Jurkat, Clone E6-1 (cell line): ENCODE measurements at regions not wholly inside any gene's neighbourhood (a gene's known extent, or its start where the extent isn't known, plus 50 kb on each side); places are given as distances from the start of the nearest gene placed in this dataset.
"Not testable (repeated sequence)": the region's sequence is repeated elsewhere in the genome, so short reads cannot be mapped to it uniquely, and the experiment has no call there.

Source experiments
- DNase-seq: peaks from one replicate; pipeline ENCODE4 v3.0.0-alpha.2; 2011; ENCODE audit warnings: low read depth, low spot score
- H3K4me3 ChIP-seq: 2 replicates; pipeline ENCODE4 v1.5.1; 2011; ENCODE audit warnings: mild to moderate bottlenecking, low read length, control low read depth, moderate library complexity

DNA sequence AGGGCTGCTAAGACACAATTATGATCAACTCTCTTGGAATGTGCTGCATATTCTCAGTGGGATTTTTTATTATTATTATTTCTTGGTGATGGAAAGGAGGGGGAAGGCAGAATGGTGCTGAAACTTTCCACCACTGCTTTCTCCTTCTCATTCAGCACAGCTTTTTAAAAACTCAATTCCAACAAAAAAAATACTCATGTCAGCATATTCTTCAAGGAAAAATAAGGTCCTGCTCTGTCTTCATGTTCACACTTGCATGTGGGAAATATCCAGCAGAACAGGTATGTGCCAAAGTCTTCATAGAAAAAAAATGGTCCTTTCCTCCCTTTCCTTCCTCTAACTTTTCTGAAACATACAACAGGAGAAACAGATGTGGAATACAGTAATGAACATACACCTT lies 144.0 kb upstream of the ADAMTS3 start:
- no peak overlapping the region for H3K4me3 ChIP-seq
- DNase-seq = no peak

DNA sequence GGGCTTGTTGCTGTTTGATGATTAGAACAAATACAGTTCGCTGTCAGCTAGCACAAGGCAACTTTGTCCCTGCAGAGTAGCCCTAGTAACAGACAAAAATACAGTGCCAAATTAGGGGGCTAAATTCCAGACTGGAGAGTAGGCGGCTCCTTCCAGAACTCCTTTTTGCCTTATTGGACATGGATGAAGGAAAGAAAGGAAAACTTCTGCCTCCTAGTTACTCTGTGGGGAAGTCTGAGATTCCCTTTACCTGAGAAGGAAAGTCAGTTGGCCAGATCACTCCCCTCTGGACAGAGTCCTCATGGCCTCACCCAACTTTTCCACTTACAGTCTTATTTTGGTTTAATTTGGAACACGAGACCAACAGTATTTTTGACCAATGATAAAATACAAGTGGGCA lies 140.5 kb upstream of the ADAMTS3 start:
- DNase-seq = no peak
- H3K4me3 ChIP-seq = no peak overlapping the region

DNA sequence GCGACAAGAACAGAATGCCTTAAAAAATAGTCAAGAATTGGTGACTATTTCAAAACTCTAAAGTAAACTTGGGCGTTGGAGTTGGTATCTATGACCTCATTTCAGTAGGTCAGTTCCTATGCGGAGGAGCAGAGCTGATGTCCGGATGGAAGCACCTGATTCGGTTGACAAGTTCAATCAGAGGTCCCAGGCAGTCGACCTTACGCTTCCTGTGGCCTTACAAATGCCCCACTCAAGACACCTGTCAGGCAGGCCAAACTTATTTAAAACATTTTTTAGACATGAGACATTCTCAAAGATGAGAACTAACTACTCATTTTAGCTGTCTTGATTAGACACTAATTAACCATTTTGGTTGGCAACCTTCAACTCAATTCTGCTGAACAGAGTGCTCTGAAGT lies 137.7 kb upstream of the ADAMTS3 start:
- H3K4me3 ChIP-seq = no peak overlapping the region
- DNase-seq = no peak

DNA sequence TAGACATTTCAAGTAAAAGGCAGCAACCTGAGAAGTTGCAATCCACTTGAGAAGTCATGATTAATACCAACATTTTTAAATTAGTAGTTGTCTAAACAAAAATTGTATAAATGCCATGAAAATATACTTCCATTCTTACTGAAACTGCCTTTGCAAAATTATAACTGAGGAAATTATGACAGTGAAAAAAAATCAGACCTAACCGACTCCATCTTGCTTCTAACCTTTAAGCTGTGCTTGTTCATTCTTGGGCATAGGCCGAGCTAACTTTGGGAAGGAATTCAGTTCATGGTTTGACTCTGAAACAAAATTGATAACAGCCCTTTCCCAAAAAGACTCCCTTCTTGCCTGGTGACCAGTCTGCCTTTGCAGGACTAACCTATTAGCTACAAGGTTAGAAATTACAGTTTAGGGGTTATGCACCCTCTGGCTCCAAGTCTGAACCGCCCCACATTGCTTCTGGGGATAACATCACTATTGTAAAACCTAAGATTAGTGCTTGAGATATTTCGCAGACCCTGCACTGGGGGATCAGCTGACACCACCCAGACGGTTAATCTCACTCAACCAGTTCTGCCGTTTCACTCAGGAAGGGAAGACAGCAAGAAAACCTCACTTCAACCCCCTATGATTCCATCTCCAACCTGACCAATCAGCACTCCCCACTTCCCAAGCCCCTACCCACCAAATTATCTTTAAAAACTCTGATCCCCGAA lies 136.1 kb upstream of the ADAMTS3 start:
- DNase-seq, H3K4me3 ChIP-seq: not testable (repeated sequence)

DNA sequence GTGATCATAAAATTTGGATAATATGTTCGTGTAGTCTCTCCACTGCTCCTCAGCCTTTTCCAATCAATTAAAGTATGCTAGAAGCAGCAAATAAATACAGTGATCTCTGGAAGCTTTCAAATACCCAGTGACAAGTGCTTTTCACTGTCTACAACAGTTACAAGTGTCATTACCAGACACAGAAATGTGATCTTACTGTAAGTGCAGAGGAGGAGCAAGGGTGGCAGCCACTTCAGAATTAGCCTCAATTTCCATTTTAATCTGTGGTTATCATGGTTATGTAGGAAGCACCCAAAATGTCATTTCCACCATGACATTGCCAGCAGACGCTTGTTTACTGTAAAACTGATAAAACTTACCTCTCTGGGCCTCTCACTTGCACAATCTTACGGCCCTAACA lies 133.9 kb upstream of the ADAMTS3 start:
- no peak for DNase-seq

DNA sequence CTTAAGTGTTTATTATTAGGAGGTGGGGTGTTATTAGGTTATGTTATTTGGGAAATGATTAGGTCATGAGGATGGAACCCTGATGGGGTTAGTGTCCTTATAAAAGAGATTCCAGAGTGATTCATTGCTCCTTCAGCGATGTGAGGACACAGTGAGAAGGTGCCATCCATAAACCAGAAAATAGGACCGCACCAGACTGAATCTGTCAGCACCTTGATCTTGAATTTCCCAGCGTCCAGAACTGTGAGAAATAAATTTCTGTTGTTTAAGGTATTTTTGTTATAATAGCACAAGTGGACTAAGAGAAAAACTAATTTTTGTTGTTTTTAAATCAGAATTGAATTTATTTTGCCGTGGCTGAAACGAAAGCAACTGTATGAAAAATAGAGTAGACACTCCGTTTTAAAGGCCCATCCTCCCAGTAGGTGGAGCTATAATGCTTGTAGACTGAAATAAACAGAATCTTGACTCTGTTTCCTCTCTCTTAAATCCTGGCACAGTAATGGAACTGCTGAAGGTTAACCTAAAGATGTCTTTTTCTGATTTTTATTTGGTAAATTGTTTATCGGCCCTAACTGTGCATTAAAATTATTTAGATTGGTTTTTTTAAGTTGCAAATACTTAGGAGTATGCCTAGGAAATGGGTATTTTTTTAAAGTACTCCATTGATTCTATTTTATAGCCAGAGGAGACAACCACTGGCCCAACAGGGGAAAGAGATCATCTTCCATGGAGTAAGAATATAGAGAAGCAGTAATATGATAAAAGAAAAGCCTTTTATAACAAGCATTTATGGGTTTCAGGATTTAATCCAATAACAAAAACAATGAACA lies 133.2 kb upstream of the ADAMTS3 start:
- DNase-seq = peak; percentile 47
- H3K4me3 ChIP-seq = peak overlapping the region; percentile 29

More for the DNA sequence above, 133.9 kb upstream of the ADAMTS3 start:
- H3K4me3 ChIP-seq = no peak overlapping the region

DNA sequence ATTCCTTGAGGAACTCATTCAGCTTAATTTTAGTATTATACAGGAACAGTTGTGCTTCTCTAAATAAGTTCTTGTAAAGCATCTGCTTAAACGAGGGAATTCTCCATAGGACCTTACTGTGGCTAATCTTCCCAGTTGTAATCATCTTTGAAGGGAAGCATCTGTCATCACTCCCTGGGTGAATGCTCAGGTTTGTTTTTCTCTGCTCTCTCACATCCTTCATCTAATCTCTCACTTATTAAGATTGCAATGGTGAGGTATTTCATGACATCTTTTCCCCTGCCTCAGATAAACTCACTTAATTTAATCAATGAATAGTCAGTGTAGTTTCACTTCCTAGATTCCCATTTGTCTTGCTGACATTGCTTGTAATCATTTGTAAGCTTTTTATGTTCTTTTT lies 121.8 kb upstream of the ADAMTS3 start:
- no peak overlapping the region for H3K4me3 ChIP-seq
- DNase-seq = no peak

DNA sequence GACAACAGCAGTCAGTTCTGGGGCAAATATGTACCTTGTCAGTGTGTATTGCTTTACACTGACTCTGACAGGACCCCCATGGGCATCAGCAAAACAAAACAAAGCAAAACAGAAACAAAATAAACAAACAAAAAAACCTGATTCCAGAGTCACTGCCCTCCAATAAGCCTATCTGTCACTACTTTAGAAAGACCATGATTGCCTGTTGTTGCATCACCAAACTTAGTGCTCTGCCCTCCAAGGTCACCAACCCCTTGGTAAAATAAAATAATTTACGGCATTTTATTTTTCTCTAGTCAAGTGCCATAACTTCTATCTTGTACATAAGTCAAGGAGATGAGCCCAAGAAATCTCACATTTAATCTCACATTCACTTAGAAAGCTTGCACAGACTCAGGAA lies 120.9 kb upstream of the ADAMTS3 start:
- H3K4me3 ChIP-seq = no peak overlapping the region
- DNase-seq = no peak

DNA sequence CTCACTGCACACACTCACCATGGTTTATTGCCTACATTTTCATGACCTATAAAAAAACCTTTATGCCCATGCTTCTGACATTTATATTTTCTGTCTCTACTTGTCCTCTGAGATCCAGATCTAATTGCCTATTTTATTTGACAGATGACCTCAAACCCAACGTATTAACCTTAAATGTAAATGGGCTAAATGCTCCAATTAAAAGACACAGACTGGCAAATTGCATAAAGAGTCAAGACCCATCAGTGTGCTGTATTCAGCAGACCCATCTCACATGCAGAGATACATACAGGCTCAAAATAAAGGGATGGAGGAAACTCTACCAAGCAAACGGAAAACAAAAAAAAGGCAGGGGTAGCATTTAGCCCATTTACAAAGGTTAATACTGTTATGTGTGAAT lies 117.4 kb upstream of the ADAMTS3 start:
- H3K4me3 ChIP-seq, DNase-seq: not testable (repeated sequence)

DNA sequence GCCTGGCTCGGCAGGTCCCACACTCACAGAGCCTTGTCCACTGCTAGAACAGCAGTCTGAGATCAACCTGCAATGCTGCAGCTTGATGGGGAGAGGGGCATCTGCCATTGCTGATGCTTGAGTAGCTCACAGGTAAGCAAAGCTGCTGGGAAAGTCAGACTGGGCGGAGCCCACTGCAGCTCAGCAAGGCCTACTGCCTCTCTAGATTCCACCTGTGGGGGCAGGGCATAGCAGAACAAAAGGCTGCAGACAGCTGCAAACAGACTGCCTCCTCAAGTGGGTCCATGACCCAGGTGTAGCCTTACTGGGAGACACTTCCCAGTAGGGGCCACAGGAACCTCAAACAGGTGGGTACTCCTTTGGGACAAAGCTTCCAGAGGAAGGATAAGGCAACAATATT lies 110.6 kb upstream of the ADAMTS3 start:
- DNase-seq = no peak

DNA sequence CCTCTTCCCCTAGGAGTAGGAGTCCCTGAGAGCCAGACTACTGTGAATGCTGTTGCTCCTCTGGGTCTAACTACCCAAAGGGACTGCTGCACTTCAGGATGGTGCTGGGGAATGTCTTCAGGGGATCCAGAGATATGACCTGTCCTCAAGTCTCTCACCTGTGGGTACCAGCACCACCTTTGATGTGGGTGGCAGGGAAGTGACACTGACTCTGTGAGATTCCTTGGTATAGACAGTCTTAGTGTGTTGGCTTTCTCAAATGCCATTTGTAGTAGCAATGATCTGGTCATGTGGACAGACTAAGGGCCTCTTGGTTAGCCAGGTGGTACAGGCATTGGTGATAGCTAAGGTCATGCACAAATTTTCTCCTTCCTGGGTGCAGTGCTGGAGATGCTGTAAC lies 108.9 kb upstream of the ADAMTS3 start:
- no peak overlapping the region for H3K4me3 ChIP-seq
- DNase-seq = no peak

More for the DNA sequence above, 110.6 kb upstream of the ADAMTS3 start:
- H3K4me3 ChIP-seq = no peak overlapping the region

DNA sequence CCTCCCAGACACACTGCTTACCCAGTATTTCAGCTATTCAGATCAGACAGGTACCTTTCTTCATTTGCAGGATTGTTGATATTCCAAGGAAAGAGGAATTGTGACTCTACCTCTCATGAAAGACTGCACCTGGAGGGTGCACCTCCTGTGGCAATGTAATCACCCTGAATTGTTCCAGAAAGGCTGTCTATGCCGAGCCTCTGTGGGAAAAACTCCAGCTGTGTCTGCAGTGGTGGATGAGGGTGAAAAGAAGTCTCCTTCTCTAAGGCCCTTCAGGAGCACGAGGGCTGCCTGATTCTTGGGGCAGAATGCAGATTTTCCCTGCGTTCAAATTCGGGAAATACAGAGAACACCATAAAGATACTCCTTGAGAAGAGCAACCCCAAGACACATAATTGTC lies 108.2 kb upstream of the ADAMTS3 start:
- no peak overlapping the region for H3K4me3 ChIP-seq
- DNase-seq = no peak

DNA sequence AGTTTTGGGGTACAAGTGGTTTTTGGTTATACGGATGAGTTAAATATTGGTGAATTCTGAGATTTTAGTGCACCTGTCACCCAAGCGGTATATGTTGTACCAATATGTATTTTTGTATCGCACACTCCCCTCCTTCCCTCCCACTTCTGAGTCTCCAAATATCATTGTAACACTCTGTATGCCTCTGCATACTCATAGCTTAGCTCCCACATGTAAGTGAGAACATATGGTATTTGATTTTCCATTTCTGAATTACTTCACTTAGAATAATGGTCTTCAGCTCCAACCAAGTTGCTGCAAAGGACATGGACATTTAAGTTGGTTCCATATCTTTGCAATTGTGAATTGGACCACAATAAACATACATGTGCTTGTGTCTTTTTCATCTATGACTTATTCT lies 103.0 kb upstream of the ADAMTS3 start:
- DNase-seq = no peak
- no peak overlapping the region for H3K4me3 ChIP-seq

DNA sequence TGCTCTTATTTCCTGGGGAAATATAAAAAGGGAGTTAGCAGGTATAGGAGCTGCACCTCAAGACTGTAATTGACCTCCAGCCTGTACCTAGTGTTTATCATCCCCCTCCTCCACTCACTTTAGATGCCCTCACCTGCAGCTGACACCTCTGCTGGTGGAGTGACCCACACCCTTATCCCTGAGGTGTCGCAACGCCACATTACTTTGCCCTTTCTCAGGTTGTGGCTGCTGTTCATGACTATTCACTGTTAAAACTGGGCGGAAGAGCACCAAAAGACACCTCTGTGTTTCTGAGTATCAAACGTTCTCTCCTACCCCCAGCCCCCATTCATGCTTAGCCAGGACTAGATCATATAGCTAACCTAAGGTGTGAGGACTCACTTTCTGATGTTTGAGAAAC lies 101.5 kb upstream of the ADAMTS3 start:
- DNase-seq = no peak

DNA sequence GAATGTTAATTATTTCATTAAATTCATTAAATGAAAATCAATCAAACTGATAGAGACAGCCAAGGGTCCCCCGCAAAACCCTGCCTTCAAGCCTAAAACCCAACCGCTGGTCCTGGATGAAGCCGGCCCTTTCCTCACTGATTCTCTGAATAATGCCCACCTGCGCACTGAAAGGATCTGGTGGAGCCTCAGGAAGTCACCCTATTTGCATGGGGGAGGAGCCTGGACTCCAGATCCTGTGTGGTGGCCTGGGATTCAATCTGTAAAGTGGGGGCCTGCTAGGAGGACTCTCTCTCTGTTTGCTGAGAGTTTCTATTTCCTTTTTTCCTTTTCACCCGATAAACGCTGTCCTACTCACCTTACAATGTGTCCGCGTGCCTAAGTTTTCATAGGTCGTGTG lies 97.9 kb upstream of the ADAMTS3 start:
- no peak for DNase-seq
- no peak overlapping the region for H3K4me3 ChIP-seq

More for the DNA sequence above, 101.5 kb upstream of the ADAMTS3 start:
- no peak overlapping the region for H3K4me3 ChIP-seq

DNA sequence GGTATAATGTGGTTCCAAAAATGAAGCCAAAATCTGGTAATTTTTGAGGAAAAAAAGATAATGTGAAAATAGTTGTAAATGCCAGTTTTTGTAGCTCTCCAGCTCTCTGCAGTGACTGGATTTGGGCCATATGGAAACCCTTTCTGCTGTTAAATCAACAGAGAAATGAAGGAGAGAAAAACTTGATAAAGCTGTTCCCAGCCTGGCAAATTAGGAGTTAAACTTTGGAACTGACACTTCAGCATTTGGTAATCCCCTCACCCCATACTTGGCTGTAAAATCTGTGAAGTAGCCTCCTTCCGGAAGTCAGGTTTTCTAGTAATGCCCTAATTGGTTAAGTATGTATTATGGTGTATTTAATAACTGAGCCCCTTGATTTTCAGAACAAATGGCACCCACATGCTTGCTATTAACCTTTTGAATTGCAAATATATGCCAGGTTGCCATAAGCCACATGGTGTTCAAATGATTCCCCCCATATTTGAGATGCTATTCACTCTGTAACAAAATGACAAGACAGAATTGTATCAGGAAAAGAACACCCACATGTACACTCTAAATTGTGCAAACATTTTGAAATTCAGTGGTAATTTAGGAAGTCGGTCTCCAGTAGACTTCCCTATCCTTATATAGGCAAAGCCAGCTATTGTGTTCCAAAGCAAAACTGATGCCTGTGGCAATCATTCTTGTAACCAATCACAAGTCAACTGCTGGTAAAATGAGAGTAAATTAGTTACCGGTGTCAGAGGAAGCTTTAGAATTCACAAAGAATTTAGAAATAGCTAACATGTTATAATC lies 96.3 kb upstream of the ADAMTS3 start:
- no peak for DNase-seq
- H3K4me3 ChIP-seq = no peak overlapping the region

DNA sequence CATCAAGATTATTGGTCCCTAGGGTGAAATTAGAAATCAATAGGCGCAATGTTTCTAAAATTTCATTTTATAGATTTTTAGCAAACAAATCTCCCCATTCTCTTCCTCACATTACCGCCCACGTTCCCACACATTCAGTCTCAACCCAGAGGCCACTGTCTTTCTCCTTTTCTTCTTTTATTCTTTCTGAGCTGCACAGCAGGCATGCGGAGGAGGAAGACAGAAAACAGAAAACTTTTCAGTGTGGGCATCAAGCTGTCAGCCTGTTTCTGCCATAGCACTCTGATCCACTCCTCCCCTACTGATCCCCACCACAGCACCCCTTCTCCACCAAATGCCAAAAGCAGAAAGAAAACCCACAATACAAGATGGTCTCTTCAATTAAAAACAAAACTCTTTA lies 94.8 kb upstream of the ADAMTS3 start:
- DNase-seq = no peak
- no peak overlapping the region for H3K4me3 ChIP-seq

DNA sequence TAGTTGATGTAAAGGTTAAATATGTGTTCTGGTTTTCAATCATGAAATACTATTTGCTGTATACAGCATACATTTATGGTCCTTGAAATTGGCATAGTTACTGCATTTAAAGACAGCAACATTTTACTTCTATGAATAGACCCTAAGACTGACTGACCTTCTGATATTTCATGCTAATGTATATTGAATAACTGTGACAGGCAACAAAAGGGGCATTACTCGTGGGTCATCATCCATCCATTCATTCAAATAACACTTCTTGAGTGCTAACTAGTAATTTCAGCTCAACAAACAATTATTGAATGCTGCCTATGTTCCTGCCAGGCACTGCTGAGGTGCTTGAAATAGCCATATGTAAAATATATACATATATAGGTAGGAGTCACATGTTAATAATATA lies 92.8 kb upstream of the ADAMTS3 start:
- no peak for DNase-seq
- no peak overlapping the region for H3K4me3 ChIP-seq

DNA sequence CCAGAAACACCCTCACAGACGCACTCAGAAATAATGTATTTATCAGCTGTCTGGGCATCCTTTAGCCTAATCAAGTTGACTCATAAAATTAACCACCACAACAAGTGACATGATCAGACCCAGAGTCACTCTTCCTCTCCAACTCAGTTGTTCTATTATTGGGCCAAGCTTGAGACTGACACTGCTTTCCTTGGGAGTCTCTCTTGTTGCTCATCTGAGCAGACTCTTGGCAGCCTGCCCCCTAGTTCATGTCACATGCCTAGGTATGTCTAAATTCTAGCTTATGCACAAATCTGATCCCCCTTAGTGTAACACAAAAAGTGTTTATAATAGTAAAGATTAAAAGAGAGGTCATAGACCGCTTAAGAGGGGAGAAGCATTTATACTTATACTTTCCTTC lies 72.6 kb upstream of the ADAMTS3 start:
- H3K4me3 ChIP-seq = no peak overlapping the region
- no peak for DNase-seq

DNA sequence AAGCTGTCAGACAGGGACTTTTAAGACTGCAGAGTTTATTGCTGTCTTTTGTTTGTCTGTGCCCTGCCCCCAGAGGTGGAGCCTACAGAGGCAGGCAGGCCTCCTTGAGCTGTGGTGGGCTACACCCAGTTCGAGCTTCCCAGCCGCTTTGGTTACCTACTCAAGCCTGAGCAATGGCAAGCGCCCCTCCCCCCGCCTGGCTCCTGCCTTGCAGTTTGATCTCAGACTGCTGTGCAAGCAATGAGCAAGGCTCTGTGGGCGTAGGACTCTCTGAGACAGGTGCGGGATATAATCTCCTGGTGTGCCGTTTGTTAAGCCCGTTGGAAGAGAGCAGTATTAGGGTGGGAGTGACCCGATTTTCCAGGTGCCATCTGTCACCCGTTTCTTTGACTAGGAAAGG lies 67.8 kb upstream of the ADAMTS3 start:
- DNase-seq = peak; percentile 28

More for the DNA sequence above, 67.8 kb upstream of the ADAMTS3 start:
- H3K4me3 ChIP-seq = not testable (repeated sequence)
